Activated effector memory CD4-positive, alpha-beta T cell treated with Interleukin-2 at 50 U/mL for 16 hours (primary cell): ENCODE measurements at regions not wholly inside any gene's neighbourhood (a gene's known extent, or its start where the extent isn't known, plus 50 kb on each side); places are given as distances from the start of the nearest gene placed in this dataset.
"Not testable (repeated sequence)": the region's sequence is repeated elsewhere in the genome, so short reads cannot be mapped to it uniquely, and the experiment has no call there.

Source experiments
- DNase-seq: peaks from one replicate; pipeline ENCODE4 v3.0.0-alpha.2; 2020

DNA sequence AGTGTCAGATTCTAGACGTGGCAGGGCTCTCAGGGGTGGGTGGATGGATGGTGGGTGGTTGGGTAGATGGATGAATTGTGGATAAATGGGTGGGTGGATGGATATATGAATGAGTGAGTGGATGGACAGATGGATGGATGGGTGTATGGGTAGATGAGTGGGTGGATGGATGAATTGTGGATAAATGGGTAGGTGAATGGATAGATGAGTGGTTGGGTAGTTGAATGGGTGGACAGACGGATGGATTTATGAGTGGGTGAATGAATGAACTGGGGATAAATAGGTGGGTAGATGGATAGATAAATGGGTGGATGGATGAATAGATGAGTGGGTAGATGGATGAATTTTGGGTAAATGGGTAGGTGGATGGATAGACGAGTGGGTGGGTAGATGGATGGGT, 111.0 kb upstream of the ZNF469 start:
- DNase-seq: not testable (repeated sequence)

DNA sequence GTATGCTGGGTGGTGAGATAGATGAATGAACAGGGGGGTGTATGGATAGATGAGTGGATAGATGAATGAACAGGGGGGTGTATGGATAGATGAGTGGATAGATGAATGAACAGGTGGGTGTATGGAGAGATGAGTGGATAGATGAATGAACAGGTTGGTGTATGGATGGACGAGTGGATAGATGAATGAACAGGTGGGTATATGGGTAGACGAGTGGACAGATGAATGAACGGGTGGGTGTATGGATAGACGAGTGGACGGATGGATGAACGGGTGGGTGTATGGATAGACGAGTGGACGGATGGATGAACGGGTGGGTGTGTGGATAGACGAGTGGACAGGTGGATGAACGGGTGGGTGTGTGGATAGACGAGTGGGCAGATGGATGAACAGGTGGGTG, 110.3 kb upstream of the ZNF469 start:
- DNase-seq: not testable (repeated sequence)

- DNase-seq: not testable (repeated sequence)
These were observed 108.5 kb upstream of the ZNF469 start for GRCh38 chr16:88274126-88274750.

GRCh38 chr16:88274847-88275246, 107.9 kb upstream of the ZNF469 start:
- DNase-seq: no peak

- not testable (repeated sequence) for DNase-seq
These were observed 107.2 kb upstream of the ZNF469 start for GRCh38 chr16:88275336-88276122.

DNA sequence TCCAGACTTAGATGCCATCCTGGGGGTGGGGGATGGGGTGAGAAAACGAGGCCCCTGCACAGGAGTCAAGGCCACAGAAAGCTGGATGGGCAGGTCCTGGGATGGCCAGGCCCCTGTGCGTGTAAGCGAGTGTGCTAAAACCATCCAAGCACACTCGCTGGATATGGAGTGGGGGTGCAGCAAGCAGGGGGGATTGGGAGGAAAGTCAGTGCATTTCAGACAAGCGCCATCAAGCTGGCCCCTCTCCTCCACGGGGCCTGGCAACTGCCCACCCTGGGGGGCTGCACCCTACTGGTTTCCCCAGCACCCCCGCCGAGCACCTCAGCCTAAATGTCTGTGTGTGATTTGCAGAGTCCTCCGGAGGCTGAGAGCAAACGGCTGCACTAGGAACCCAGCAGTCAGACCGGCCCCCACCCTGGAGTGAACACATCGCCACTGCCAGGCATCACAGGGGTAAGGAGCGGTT, 106.6 kb upstream of the ZNF469 start:
- not testable (repeated sequence) for DNase-seq

GRCh38 chr16:88276591-88276990, 106.2 kb upstream of the ZNF469 start:
- DNase-seq: no peak

DNA sequence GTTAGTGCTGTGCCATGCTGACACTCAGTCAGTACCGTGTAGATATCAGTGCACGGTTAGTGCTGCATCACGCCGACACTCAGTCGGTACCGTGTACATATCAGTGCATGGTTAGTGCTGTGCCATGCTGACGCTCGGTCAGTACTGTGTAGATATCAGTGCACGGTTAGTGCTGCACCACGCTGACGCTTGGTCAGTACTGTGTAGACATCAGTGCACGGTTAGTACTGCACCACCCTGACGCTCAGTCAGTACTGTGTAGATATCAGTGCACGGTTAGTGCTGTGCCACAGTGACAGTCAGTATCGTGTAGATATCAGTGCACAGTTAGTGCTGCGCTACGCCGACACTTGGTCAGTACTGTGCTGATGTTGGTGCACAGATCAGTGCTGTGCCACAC, 102.8 kb upstream of the ZNF469 start:
- no peak for DNase-seq

- no peak for DNase-seq
These were observed 100.7 kb upstream of the ZNF469 start for GRCh38 chr16:88281858-88282563.

GRCh38 chr16:88282564-88283395, 100.0 kb upstream of the ZNF469 start:
- no peak for DNase-seq

GRCh38 chr16:88283596-88283995, 99.2 kb upstream of the ZNF469 start:
- DNase-seq: no peak

GRCh38 chr16:88284101-88284500, 98.7 kb upstream of the ZNF469 start:
- DNase-seq: no peak

DNA sequence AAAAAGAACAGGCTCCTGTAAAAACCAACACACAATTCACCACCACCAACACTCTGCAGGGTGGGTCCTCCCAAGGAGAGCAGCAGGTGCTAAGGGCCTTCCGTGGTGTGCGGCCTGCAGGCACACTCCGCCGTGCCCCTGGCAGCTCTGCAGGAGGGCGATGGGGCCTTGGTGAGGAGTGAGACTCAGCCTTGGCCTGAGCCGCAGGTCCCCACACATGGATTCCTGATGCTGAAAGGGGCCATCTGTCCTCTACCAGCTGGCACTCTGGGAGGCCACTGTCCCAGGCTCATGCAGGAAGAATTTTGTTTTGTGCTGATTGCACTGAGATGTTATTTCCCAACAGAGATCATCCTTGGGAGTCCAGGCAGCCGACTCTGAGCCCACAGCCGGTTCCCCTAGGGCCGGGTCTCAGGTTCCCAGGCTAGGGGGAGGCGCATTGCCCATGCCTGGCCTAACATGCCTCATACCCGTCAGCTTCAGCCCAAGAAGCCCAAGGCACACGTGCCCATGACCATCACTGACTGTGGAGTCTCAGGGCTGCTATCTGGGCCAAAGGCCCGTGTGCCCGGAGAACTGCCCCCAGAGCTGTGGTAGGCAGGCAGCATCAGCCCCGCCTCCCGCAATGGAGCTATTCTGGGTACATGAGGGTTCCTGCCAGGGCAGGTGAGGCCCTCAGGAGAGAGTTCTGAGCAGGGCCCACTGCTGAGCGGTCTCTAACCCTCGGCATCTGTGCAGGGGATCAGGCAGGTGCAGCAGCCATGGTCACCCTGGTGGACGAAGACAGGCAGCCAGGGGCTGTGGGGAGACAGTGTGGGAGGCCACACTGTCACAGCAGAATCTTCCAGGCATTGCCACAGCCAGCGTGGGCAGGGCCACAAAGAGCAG, 97.9 kb upstream of the ZNF469 start:
- no peak for DNase-seq

- no peak for DNase-seq
These were observed 97.3 kb upstream of the ZNF469 start for GRCh38 chr16:88285514-88285822.

DNA sequence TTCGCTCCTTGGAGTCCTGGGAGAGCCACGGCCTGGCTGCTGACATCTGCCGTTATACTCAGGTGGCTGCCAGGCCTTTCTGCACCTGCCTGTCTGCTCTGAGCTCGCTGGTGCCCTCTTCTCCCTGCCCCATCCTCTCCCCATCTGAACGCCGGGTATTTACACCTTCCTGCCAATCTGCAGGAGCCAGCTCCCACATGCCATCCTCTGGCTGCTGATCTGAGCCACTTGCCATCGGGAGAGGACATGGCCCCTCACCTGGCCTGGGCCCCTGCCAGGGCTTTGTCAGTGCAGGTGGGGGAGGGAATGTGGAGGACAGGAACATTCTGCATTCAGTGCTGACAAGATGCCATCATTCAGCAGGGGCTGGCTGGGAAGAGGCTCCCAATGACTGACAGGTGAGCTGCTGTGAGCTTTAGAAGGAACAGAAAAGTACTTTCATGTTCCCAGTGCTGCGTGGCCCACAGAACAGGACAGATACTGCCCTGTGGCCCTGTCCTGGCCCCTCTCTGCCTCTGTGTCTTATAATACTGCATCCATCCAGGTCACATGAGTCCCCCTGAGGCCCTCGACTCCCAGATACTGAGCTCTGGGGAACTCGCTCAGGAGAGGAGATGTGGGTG, 96.3 kb upstream of the ZNF469 start:
- DNase-seq: no peak

DNA sequence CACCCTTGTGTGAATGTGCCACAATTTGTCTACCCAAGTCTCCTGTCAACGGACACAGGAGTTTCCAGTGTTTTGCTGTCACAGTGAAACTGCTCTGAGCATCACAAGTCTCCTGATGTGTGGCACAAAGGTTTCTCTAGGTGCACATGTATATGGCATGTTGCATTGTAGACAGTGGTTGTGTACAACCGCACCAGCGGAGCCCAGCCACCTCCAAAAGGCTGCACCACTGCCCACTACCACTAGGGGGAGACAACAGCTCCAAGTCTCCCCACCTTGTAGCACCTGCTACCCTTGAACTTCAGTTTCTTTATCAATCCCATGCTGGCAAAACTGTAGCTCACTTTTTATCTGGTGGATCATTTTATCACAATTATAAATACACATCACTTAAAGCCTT, 95.5 kb upstream of the ZNF469 start:
- DNase-seq: no peak

DNA sequence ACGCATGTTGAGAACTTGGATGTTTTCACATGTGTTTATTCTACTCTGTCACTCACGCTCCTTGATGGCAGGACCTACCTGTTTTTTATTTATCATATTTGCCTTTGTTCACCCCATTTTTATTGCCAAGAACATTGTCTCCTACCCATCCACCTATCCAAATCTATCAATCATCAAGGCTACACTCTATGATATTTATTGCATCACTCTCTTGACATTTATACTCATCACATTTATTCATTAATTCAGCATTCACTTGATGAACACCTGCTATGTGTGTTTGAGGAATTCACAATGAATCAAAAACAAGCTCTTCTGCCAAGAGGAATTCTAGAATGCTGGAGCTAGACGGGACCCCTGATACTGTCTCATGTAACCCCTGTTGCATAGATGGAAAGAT, 94.5 kb upstream of the ZNF469 start:
- no peak for DNase-seq

DNA sequence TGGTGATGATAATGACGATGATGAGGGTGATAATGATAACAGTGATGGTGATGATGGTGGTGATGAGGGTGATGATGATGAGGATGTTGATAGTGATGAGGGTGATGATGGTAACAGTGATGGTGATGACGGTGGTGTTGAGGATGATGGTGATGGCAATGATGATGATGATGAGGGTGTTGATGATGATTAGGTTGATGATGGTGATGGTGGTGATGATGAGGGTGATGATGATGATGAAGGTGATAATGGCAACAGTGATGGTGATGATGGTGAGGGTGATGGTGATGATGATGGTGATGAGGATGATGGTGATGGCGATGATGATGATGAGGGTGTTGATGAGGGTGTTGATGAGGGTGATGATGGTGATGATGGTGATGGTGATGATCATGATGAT, 93.8 kb upstream of the ZNF469 start:
- DNase-seq: no peak

GRCh38 chr16:88289561-88289960, 93.2 kb upstream of the ZNF469 start:
- no peak for DNase-seq

GRCh38 chr16:88289968-88290401, 92.8 kb upstream of the ZNF469 start:
- no peak for DNase-seq
